C4-2B (cell line): ENCODE measurements at regions not wholly inside any gene's neighbourhood (a gene's known extent, or its start where the extent isn't known, plus 50 kb on each side); places are given as distances from the start of the nearest gene placed in this dataset.

Experiments used
- H3K27ac ChIP-seq: fragments of 450-650 bp; 2 replicates; pipeline ENCODE4 v1.5.1; 2017
- CTCF ChIP-seq: fragments of 450-650 bp; conservative IDR thresholded peaks from 2 replicates; pipeline ENCODE4 v1.5.1; 2017; ENCODE audit warnings: mild to moderate bottlenecking
- ZFX ChIP-seq: fragments of 450-650 bp; IDR thresholded peaks from 2 replicates; pipeline ENCODE4 v1.6.1; 2017

- H3K27ac ChIP-seq = no peak overlapping the region
- TF ChIP-seq CTCF (no peak), ZFX (no peak)
These were observed 368.0 kb upstream of the FAM98A start for GRCh38 chr2:33967103-33967502.

GRCh38 chr2:33958591-33958990, 359.5 kb upstream of the FAM98A start:
- no peak overlapping the region for H3K27ac ChIP-seq
- TF ChIP-seq CTCF (no peak), ZFX (no peak)

GRCh38 chr2:33949371-33949770, 350.3 kb upstream of the FAM98A start:
- TF ChIP-seq ZFX (no peak), CTCF (no peak)
- H3K27ac ChIP-seq = no peak overlapping the region

GRCh38 chr2:33946193-33946592, 347.1 kb upstream of the FAM98A start:
- no peak overlapping the region for H3K27ac ChIP-seq
- no peak for TF ChIP-seq ZFX
- TF ChIP-seq CTCF = no peak

GRCh38 chr2:33933203-33933602, 334.1 kb upstream of the FAM98A start:
- TF ChIP-seq CTCF = no peak
- no peak for TF ChIP-seq ZFX
- H3K27ac ChIP-seq = no peak overlapping the region

GRCh38 chr2:33931164-33931563, 332.1 kb upstream of the FAM98A start:
- H3K27ac ChIP-seq = no peak overlapping the region
- TF ChIP-seq CTCF = no peak

- no peak for TF ChIP-seq CTCF
- TF ChIP-seq ZFX = no peak
- H3K27ac ChIP-seq = no peak overlapping the region
These were observed 330.4 kb upstream of the FAM98A start for GRCh38 chr2:33929467-33929866.
